GM23338 (cell line): ENCODE measurements at regions not wholly inside any gene's neighbourhood (a gene's known extent, or its start where the extent isn't known, plus 50 kb on each side); places are given as distances from the start of the nearest gene placed in this dataset.
A peak's percentile ranks its signal among the peaks of the same experiment; 100 is the strongest.

Experiments
- ATAC-seq: fragments of 200-7000 bp; cut with Tn5 transposase; 3 replicates; pipeline ENCODE4 v1.9.1; 2020
- DNase-seq: peaks from one replicate; pipeline ENCODE4 v3.0.0-alpha.2; 2015; ENCODE audit warnings: low spot score
- H2AFZ ChIP-seq: fragments of 200-600 bp; sonication (generic); 2 replicates; pipeline ENCODE4 v1.8.0; 2016; ENCODE audit warnings: antibody characterized with exemption, mild to moderate bottlenecking, moderate library complexity
- H3F3A ChIP-seq: fragments of 200-600 bp; sonication (generic); replicated peaks from 2 replicates; pipeline ENCODE4 v1.8.0; 2017; ENCODE audit warnings: antibody characterized with exemption, mixed run types, low read depth
- H3K27ac ChIP-seq: fragments of 200-600 bp; sonication (generic); 2 replicates; pipeline ENCODE4 v1.6.1; 2016; ENCODE audit warnings: low read depth
- H3K27me3 ChIP-seq: fragments of 200-600 bp; sonication (generic); 2 replicates; pipeline ENCODE4 v1.8.0; 2016; ENCODE audit warnings: mild to moderate bottlenecking, mixed run types, moderate library complexity; ENCODE audit not compliant: insufficient read depth
- H3K36me3 ChIP-seq: fragments of 200-600 bp; sonication (generic); 2 replicates; pipeline ENCODE4 v1.8.0; 2016; ENCODE audit warnings: mild to moderate bottlenecking; ENCODE audit not compliant: insufficient read depth
- H3K4me1 ChIP-seq: fragments of 200-600 bp; sonication (generic); 2 replicates; pipeline ENCODE4 v1.8.0; 2016; ENCODE audit warnings: mild to moderate bottlenecking, moderate library complexity; ENCODE audit not compliant: insufficient read depth
- H3K4me2 ChIP-seq: fragments of 200-600 bp; sonication (generic); 2 replicates; pipeline ENCODE4 v1.7.1; 2017; ENCODE audit warnings: mixed run types
- H3K4me3 ChIP-seq: fragments of 200-600 bp; sonication (generic); 2 replicates; pipeline ENCODE4 v1.6.1; 2016; ENCODE audit warnings: mixed run types
- H3K79me2 ChIP-seq: fragments of 200-600 bp; sonication (generic); replicated peaks from 2 replicates; pipeline ENCODE4 v1.8.0; 2017; ENCODE audit warnings: mild to moderate bottlenecking; ENCODE audit not compliant: insufficient read depth
- H3K9me2 ChIP-seq: fragments of 200-600 bp; sonication (generic); 2 replicates; pipeline ENCODE4 v1.8.0; 2017; ENCODE audit not compliant: insufficient read depth
- H4K20me1 ChIP-seq: fragments of 200-600 bp; sonication (generic); replicated peaks from 2 replicates; pipeline ENCODE4 v1.8.0; 2017; ENCODE audit warnings: mild to moderate bottlenecking; ENCODE audit not compliant: insufficient read depth
- H3K27ac Mint-ChIP-seq: 2 replicates; pipeline ENCODE4 v1.8.0; 2020; ENCODE audit warnings: inconsistent platforms, mild to moderate bottlenecking, moderate library complexity, mixed read lengths
- H3K27me3 Mint-ChIP-seq: 3 replicates; pipeline ENCODE4 v1.8.0; 2022; ENCODE audit warnings: low read depth, mild to moderate bottlenecking, moderate library complexity, mixed read lengths, inconsistent platforms; ENCODE audit not compliant: insufficient read depth, poor library complexity
- H3K36me3 Mint-ChIP-seq: 3 replicates; pipeline ENCODE4 v1.8.0; 2021; ENCODE audit warnings: low read depth, mild to moderate bottlenecking, inconsistent platforms, moderate library complexity, mixed read lengths
- H3K4me1 Mint-ChIP-seq: 3 replicates; pipeline ENCODE4 v1.8.0; 2020; ENCODE audit warnings: mild to moderate bottlenecking, inconsistent platforms, mixed read lengths
- H3K4me3 Mint-ChIP-seq: 3 replicates; pipeline ENCODE4 v1.8.0; 2021; ENCODE audit warnings: moderate library complexity, mild to moderate bottlenecking, inconsistent platforms, mixed read lengths
- H3K9me3 Mint-ChIP-seq: 3 replicates; pipeline ENCODE4 v1.8.0; 2020; ENCODE audit warnings: moderate library complexity, mild to moderate bottlenecking, inconsistent platforms, mixed read lengths
- CTCF ChIP-seq, 2 experiments: fragments of 200-600 bp in 1 of 2; sonication (generic) in 1 of 2; conservative IDR thresholded peaks; 2 replicates each; pipeline versions ENCODE4 v1.5.1 to v1.6.1; 2016 to 2017; ENCODE audit warnings: antibody characterized with exemption in 2 of 2, low read depth in 2 of 2, mild to moderate bottlenecking in 2 of 2, moderate library complexity in 1 of 2
- ETS1 ChIP-seq: IDR thresholded peaks from 2 replicates; pipeline ENCODE4 v1.6.1; 2016; ENCODE audit warnings: antibody characterized with exemption
- EZH2 ChIP-seq: fragments of 200-600 bp; sonication (generic); IDR thresholded peaks from one replicate; pipeline ENCODE4 v1.8.0; 2017; ENCODE audit warnings: antibody characterized with exemption, mild to moderate bottlenecking, low read depth; ENCODE audit not compliant: unreplicated experiment
- EZH2phosphoT487 ChIP-seq: fragments of 200-600 bp; sonication (generic); IDR thresholded peaks from one replicate; pipeline ENCODE4 v1.8.1; 2018; ENCODE audit warnings: antibody characterized with exemption; ENCODE audit not compliant: unreplicated experiment
- JUNB ChIP-seq: IDR thresholded peaks from one replicate; pipeline ENCODE4 v1.6.1; 2016; ENCODE audit warnings: antibody characterized with exemption; ENCODE audit not compliant: unreplicated experiment
- POLR2AphosphoS5 ChIP-seq: IDR thresholded peaks from 2 replicates; pipeline ENCODE4 v1.6.1; 2016; ENCODE audit warnings: antibody characterized with exemption, low read depth
- REST ChIP-seq: IDR thresholded peaks from one replicate; pipeline ENCODE4 v1.6.1; 2018; ENCODE audit warnings: antibody characterized with exemption; ENCODE audit not compliant: unreplicated experiment
- STAT1 ChIP-seq: IDR thresholded peaks from one replicate; pipeline ENCODE4 v1.6.1; 2016; ENCODE audit warnings: antibody characterized with exemption; ENCODE audit not compliant: unreplicated experiment
- ZNF114 ChIP-seq: fragments of 250-450 bp; sonication (Bioruptor Pico); IDR thresholded peaks from 2 replicates; pipeline ENCODE4 v1.5.0; 2020; ENCODE audit warnings: mild to moderate bottlenecking, moderate library complexity
- ZNF331 ChIP-seq: fragments of 250-450 bp; sonication (Bioruptor Pico); IDR thresholded peaks from 2 replicates; pipeline ENCODE4 v1.5.0; 2020; ENCODE audit warnings: low read depth, mild to moderate bottlenecking, moderate library complexity
- ZNF462 ChIP-seq: fragments of 250-450 bp; sonication (Bioruptor Pico); IDR thresholded peaks from 2 replicates; pipeline ENCODE4 v1.5.0; 2020; ENCODE audit warnings: mild to moderate bottlenecking, moderate library complexity

GRCh38 chr4:158965226-158965625 lies 137.7 kb upstream of the RAPGEF2 start (continued):
- no peak for TF ChIP-seq ZNF462 (CRISPR knock-in tag)
- no peak for TF ChIP-seq CTCF (conservative IDR thresholded peaks at IDR 0.05; ENCODE audit: low read depth in 2 of 2)
- no peak for TF ChIP-seq STAT1
- no peak for TF ChIP-seq ZNF114 (CRISPR knock-in tag)
- TF ChIP-seq POLR2AphosphoS5: no peak
- no peak for TF ChIP-seq EZH2phosphoT487
- TF ChIP-seq ZNF331 (CRISPR knock-in tag): no peak

- 0 out of 2 replicates have a peak overlapping the region, but pooled peaks have one; percentile 11 for H3K4me2 ChIP-seq
- H2AFZ ChIP-seq: no peak overlapping the region
- H3K27me3 ChIP-seq: no peaks in the 10 kb centered on the region
- no peaks in the 10 kb centered on the region for H4K20me1 ChIP-seq
- H3K4me3 Mint-ChIP-seq: no peak overlapping the region
- no peaks in the 10 kb centered on the region for H3K79me2 ChIP-seq
- H3K9me3 Mint-ChIP-seq: no peaks in the 10 kb centered on the region
- ATAC-seq (no peak), DNase-seq (no peak)
- H3K4me3 ChIP-seq: no peak overlapping the region
- 0 out of 2 replicates have a peak overlapping the region, but pooled peaks have one; percentile 1 for H3K27ac ChIP-seq
- H3K4me1 Mint-ChIP-seq: peaks cover 43% of the 10 kb centered on the region
- H3K27ac Mint-ChIP-seq: peak overlapping the region; percentile 12; the same call in 1 of the 2 replicates
- H3K36me3 ChIP-seq: no peaks in the 10 kb centered on the region
- peaks cover 30% of the 10 kb centered on the region for H3K4me1 ChIP-seq
- no peaks in the 10 kb centered on the region for H3K27me3 Mint-ChIP-seq
- no peaks in the 10 kb centered on the region for H3K36me3 Mint-ChIP-seq
- H3K9me2 ChIP-seq: no peaks in the 10 kb centered on the region
- H3F3A ChIP-seq: no peaks in the 10 kb centered on the region
- TF ChIP-seq JUNB (no peak), REST (no peak), EZH2 (no peak), ZNF114 (CRISPR knock-in tag) (no peak), EZH2phosphoT487 (no peak), STAT1 (no peak), POLR2AphosphoS5 (no peak), ETS1 (no peak), ZNF331 (CRISPR knock-in tag) (no peak)
Measured at GRCh38 chr4:158966091-158966490, 136.8 kb upstream of the RAPGEF2 start.
